ENCODE measurements at regions not wholly inside any gene's neighbourhood (a gene's known extent, or its start where the extent isn't known, plus 50 kb on each side); places are given as distances from the start of the nearest gene placed in this dataset.

DNA sequence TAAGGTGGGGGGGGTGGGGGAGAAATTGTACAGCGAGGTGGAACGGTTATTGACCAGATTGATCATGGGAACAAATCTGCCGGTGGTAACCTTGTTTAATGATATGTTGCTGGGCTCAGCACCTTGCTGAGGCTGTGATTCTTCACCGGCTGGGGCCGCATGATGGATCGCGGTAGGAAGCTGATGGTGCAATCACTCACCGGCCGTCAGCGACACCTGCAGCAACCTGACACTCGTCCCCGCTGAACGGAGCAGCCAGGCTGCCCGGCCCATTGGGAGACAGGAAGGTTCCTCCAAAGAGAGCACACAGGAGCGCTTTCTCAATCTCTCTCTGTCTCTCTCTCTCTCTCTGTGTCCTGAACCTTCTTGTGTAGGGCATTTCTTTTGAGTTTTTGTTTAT, 128.5 kb upstream of the RRP15 start:
- TF ChIP-seq CTCF (IDR thresholded peaks at IDR 0.05; ENCODE audit: low read depth, low read length, poor library complexity, severe bottlenecking) (no peak), EZH2phosphoT487 (IDR thresholded peaks at IDR 0.05; ENCODE audit: borderline replicate concordance, low read length) (no peak)
